AG04449 (cell line): ENCODE measurements at regions not wholly inside any gene's neighbourhood (a gene's known extent, or its start where the extent isn't known, plus 50 kb on each side); places are given as distances from the start of the nearest gene placed in this dataset.

Experiments used
- CTCF ChIA-PET: fragments of 350-600 bp; formaldehyde crosslinking; extraction: SDS; loops from one replicate; lab custom pipeline; 2021; ENCODE audit warnings: antibody characterized with exemption; lab: Yijun Ruan, JAX
- POLR2A ChIA-PET: fragments of 400-600, 350-600 bp; formaldehyde crosslinking; extraction: SDS; loops from one replicate; lab custom pipeline; 2020; ENCODE audit warnings: antibody characterized with exemption, inconsistent platforms; lab: Yijun Ruan, JAX
- DNase-seq: peaks from one replicate; pipeline ENCODE4 v3.0.0-alpha.2; 2010; ENCODE audit warnings: low read depth, low spot score
- H3K4me3 ChIP-seq: 2 replicates; pipeline ENCODE4 v1.5.1; 2011; ENCODE audit warnings: low read depth, mild to moderate bottlenecking, control low read depth, low read length
- TF ChIP-seq, protein P1 (sequence below): IDR thresholded peaks from one replicate; pipeline ENCODE4 v1.5.1; 2011; ENCODE audit warnings: mild to moderate bottlenecking, moderate library complexity, low read length, control low read depth, inconsistent platforms; ENCODE audit not compliant: insufficient read depth; ENCODE audit errors: missing control alignments

- CTCF ChIA-PET: no interaction called here
- POLR2A ChIA-PET: no interaction called here
These were observed 1159.1 kb upstream of the CDH8 start for GRCh38 chr16:63195336-63195735.

GRCh38 chr16:63192980-63193379, 1156.7 kb upstream of the CDH8 start:
- H3K4me3 ChIP-seq: no peak overlapping the region
- ChIA-PET CTCF (no interaction called here), POLR2A (no interaction called here)
- DNase-seq: no peak
- TF ChIP-seq, protein P1, sequence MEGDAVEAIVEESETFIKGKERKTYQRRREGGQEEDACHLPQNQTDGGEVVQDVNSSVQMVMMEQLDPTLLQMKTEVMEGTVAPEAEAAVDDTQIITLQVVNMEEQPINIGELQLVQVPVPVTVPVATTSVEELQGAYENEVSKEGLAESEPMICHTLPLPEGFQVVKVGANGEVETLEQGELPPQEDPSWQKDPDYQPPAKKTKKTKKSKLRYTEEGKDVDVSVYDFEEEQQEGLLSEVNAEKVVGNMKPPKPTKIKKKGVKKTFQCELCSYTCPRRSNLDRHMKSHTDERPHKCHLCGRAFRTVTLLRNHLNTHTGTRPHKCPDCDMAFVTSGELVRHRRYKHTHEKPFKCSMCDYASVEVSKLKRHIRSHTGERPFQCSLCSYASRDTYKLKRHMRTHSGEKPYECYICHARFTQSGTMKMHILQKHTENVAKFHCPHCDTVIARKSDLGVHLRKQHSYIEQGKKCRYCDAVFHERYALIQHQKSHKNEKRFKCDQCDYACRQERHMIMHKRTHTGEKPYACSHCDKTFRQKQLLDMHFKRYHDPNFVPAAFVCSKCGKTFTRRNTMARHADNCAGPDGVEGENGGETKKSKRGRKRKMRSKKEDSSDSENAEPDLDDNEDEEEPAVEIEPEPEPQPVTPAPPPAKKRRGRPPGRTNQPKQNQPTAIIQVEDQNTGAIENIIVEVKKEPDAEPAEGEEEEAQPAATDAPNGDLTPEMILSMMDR: no peak

More at GRCh38 chr16:63195336-63195735, 1159.1 kb upstream of the CDH8 start:
- TF ChIP-seq, protein P1: no peak
- no peak overlapping the region for H3K4me3 ChIP-seq
- no peak for DNase-seq

- POLR2A ChIA-PET: no interaction called here
- no peak overlapping the region for H3K4me3 ChIP-seq
- DNase-seq: no peak
- TF ChIP-seq, protein P1: no peak
- CTCF ChIA-PET: no interaction called here
These were observed 1152.0 kb upstream of the CDH8 start for GRCh38 chr16:63188086-63188771.

DNA sequence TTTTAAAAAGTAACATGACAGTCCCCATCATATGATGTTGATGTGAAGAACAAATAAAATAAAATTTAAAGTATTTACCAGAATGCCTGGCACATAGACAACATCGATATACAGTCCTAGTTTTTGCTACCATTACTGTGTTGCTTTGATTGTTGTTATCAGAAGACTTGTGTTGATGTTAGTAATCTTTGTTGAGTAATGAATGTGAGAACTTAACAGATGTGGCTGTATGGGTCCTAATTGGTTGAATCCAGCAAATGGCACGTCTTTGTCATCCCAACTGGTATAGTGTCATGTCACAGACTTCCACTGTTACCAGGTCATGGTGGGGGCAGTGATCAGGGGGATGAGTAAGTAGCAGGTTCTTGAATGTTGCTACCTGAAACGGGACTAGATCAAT, 1151.4 kb upstream of the CDH8 start:
- POLR2A ChIA-PET: no interaction called here

DNA sequence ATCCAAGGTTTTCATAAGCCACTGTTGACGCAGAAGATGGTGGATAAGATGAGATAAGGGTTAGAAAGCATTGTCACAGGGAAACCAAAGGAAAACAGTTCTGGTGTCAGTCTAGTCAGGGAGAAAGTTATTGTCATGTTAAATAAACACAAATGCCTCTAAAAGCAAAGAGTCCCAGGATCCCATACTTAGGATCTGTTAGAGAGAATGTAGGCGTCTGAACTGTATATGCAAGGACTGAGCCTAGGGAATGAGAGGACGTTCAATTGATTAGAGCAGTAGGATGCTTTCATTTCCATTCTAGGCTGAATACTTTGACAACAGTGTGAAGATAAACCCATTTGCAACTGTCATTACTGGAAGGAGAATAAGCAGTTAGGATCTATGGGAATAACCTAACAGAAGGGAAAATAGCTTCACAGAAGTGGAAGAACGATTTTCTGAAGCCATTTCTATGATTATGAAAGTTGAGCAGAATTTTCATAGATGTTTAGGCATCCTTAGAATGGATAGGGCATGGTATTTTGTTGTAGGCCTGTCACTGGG, 1149.1 kb upstream of the CDH8 start:
- ChIA-PET CTCF (no interaction called here), POLR2A (no interaction called here)
- no peak for DNase-seq
- no peak overlapping the region for H3K4me3 ChIP-seq
- TF ChIP-seq, protein P1: no peak

More for the DNA sequence above, 1151.4 kb upstream of the CDH8 start:
- DNase-seq: no peak
- no peak overlapping the region for H3K4me3 ChIP-seq
- TF ChIP-seq, protein P1: no peak
- CTCF ChIA-PET: no interaction called here

DNA sequence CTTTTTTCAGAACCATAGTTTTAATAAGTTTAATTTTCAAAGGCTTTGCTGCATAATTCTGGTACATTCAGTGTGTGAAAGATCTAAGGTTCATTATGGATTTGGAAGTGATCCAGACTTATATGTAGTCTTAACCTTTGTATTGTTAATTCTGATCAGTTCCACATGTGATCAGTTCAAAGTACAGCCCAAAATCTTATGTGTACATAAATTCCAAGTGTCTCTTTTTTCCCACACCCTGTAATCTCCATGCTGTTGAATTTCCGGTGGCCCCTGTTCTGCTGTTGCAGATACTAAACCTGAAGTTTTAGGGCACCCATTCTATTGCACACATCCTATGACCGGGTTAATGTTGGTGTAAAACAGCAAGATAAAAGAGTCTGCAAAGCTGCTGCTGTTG, 1147.5 kb upstream of the CDH8 start:
- ChIA-PET CTCF (no interaction called here), POLR2A (no interaction called here)
- no peak overlapping the region for H3K4me3 ChIP-seq
- no peak for DNase-seq
- TF ChIP-seq, protein P1: no peak
